ENCODE measurements at regions not wholly inside any gene's neighbourhood (a gene's known extent, or its start where the extent isn't known, plus 50 kb on each side); places are given as distances from the start of the nearest gene placed in this dataset.

GRCh38 chr1:177659281-177659680, 310.6 kb downstream of the SEC16B start:
- Histone ChIP-seq H3K36me3 (no peaks in the 10 kb centered on the region), H3K9me3 (peaks cover 0 to 5% (median 0%) of the 10 kb centered on the region in 4 donors), H3K27me3 (no peaks in the 10 kb centered on the region), H3K27ac (no peak overlapping the region), H3K4me3 (no peak overlapping the region), H3K4me1 (no peaks in the 10 kb centered on the region)
- 69 to 88% (median 81%) methylated on average over 4 of the region's 4 CpGs for WGBS, 5 donors
- TF ChIP-seq CTCF (IDR thresholded peaks at IDR 0.05) (no peak), POLR2AphosphoS5 (IDR thresholded peaks at IDR 0.05) (no peak), POLR2A (IDR thresholded peaks at IDR 0.05) (no peak), EP300 (IDR thresholded peaks at IDR 0.05) (no peak)
- peak in 1 of 2 donors; percentile 47 for DNase-seq
- intact Hi-C loops (cut with DNase I; ENCODE audit: low total_unique reads), result no loop called here

- Histone ChIP-seq H3K27me3 (no peaks in the 10 kb centered on the region), H3K36me3 (no peaks in the 10 kb centered on the region), H3K27ac (no peak overlapping the region), H3K4me1 (no peaks in the 10 kb centered on the region), H3K9me3 (peaks cover 0 to 5% (median 0%) of the 10 kb centered on the region in 4 donors), H3K4me3 (no peak overlapping the region)
- intact Hi-C loops (cut with DNase I; ENCODE audit: low total_unique reads), result no loop called here
- DNase-seq, result no peak
- WGBS, 5 donors, result 74 to 89% (median 87%) methylated on average over 3 of the region's 3 CpGs
- no peak for TF ChIP-seq CTCF (IDR thresholded peaks at IDR 0.05)
- no peak for TF ChIP-seq POLR2A (IDR thresholded peaks at IDR 0.05)
- TF ChIP-seq EP300 (IDR thresholded peaks at IDR 0.05), result no peak
- TF ChIP-seq POLR2AphosphoS5 (IDR thresholded peaks at IDR 0.05), result no peak
These were observed 313.3 kb downstream of the SEC16B start for GRCh38 chr1:177656598-177656997.

GRCh38 chr1:177650947-177651346, 318.9 kb downstream of the SEC16B start:
- H3K27me3 ChIP-seq, result no peaks in the 10 kb centered on the region

GRCh38 chr1:177648731-177649265, 321.1 kb downstream of the SEC16B start:
- Histone ChIP-seq H3K27me3 (no peaks in the 10 kb centered on the region), H3K4me3 (no peak overlapping the region), H3K9me3 (no peaks in the 10 kb centered on the region), H3K4me1 (no peaks in the 10 kb centered on the region), H3K36me3 (no peaks in the 10 kb centered on the region), H3K27ac (no peak overlapping the region)
- intact Hi-C loops (cut with DNase I; ENCODE audit: low total_unique reads), result no loop called here
- no peak for DNase-seq
- WGBS, 5 donors, result 66 to 86% (median 72%) methylated on average over 6 of the region's 6 CpGs
- TF ChIP-seq POLR2A (IDR thresholded peaks at IDR 0.05), result no peak
- TF ChIP-seq EP300 (IDR thresholded peaks at IDR 0.05), result no peak
- TF ChIP-seq CTCF (IDR thresholded peaks at IDR 0.05), result no peak
- TF ChIP-seq POLR2AphosphoS5 (IDR thresholded peaks at IDR 0.05), result no peak

More at GRCh38 chr1:177650947-177651346, 318.9 kb downstream of the SEC16B start:
- Histone ChIP-seq H3K4me1 (no peaks in the 10 kb centered on the region), H3K4me3 (no peak overlapping the region), H3K36me3 (no peaks in the 10 kb centered on the region), H3K27ac (peak overlapping the region in 1 of 5 donors; percentile 21), H3K9me3 (no peaks in the 10 kb centered on the region)
- intact Hi-C loops (cut with DNase I; ENCODE audit: low total_unique reads), result no loop called here
- 37 to 62% (median 47%) methylated on average over 3 of the region's 3 CpGs for WGBS, 5 donors
- DNase-seq, result peak; percentile 35 to 58
- TF ChIP-seq POLR2A (IDR thresholded peaks at IDR 0.05) (no peak), POLR2AphosphoS5 (IDR thresholded peaks at IDR 0.05) (peak in 1 of 3 donors; percentile 8)

GRCh38 chr1:177648138-177648537, 321.7 kb downstream of the SEC16B start:
- TF ChIP-seq POLR2AphosphoS5 (IDR thresholded peaks at IDR 0.05) (no peak), CTCF (IDR thresholded peaks at IDR 0.05) (no peak), EP300 (IDR thresholded peaks at IDR 0.05) (no peak), POLR2A (IDR thresholded peaks at IDR 0.05) (no peak)
- 83 to 89% (median 89%) methylated on average over 1 of the region's 1 CpG for whole genome bisulfite sequencing, 5 donors
- intact Hi-C loops (cut with DNase I; ENCODE audit: low total_unique reads), result no loop called here
- H3K9me3 ChIP-seq, result no peaks in the 10 kb centered on the region
- no peak overlapping the region for H3K27ac ChIP-seq
- no peaks in the 10 kb centered on the region for H3K4me1 ChIP-seq
- no peak for DNase-seq
- no peaks in the 10 kb centered on the region for H3K27me3 ChIP-seq
- H3K4me3 ChIP-seq, result no peak overlapping the region
- H3K36me3 ChIP-seq, result no peaks in the 10 kb centered on the region
